AG04450 (cell line): ENCODE measurements at regions not wholly inside any gene's neighbourhood (a gene's known extent, or its start where the extent isn't known, plus 50 kb on each side); places are given as distances from the start of the nearest gene placed in this dataset.

Experiments
- CTCF ChIA-PET: fragments of 300-600, 350-600 bp; formaldehyde crosslinking; extraction: SDS; loops from one replicate; lab custom pipeline; 2022; ENCODE audit warnings: antibody characterized with exemption, inconsistent platforms; lab: Charles Lee
- POLR2A ChIA-PET: fragments of 350-600 bp; formaldehyde crosslinking; extraction: SDS; loops from one replicate; lab custom pipeline; 2021; ENCODE audit warnings: antibody characterized with exemption, inconsistent platforms; lab: Yijun Ruan, JAX
- DNase-seq: peaks from one replicate; pipeline ENCODE4 v3.0.0-alpha.2; 2011; ENCODE audit warnings: low read depth, low spot score
- H3K27ac ChIP-seq: one replicate; pipeline ENCODE4 v1.5.1; 2012; ENCODE audit warnings: low read depth, low read length, control low read depth
- H3K27me3 ChIP-seq: one replicate; pipeline ENCODE4 v1.6.0; 2012; ENCODE audit warnings: low read length; ENCODE audit not compliant: control insufficient read depth, insufficient read depth
- H3K4me3 ChIP-seq: 2 replicates; pipeline ENCODE4 v1.5.1; 2011; ENCODE audit warnings: mild to moderate bottlenecking, low read depth, low read length, control low read depth
- H3K9me3 ChIP-seq: 2 replicates; pipeline ENCODE4 v1.5.1; 2012; ENCODE audit warnings: low read length; ENCODE audit not compliant: control insufficient read depth, insufficient read depth
- CTCF ChIP-seq: IDR thresholded peaks from 2 replicates; pipeline ENCODE4 v1.5.1; 2011; ENCODE audit warnings: low read depth, low read length, control low read depth, inconsistent platforms

GRCh38 chr2:23148342-23148741, 236.6 kb upstream of the KLHL29 start:
- CTCF ChIA-PET = no interaction called here

DNA sequence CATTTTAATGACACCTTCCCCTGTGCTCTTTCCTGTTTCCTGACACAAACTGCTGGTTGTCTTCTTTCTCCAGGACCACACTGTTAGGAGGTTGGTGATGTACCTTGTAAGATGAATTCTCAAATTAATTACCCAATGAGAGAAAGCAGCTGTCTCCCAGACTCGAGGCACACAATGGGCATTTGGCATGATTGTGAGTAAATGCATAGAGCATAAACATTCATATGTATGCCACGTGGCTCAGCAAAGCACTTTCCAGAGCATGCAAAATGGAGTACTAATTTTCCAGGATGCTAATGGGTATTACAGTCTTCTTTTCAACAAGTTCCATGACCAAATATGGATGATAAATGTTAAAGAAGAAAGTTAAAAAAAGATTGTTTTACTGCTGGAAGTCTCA, 235.2 kb upstream of the KLHL29 start:
- TF ChIP-seq CTCF = no peak
- no peaks in the 10 kb centered on the region for H3K27me3 ChIP-seq
- H3K4me3 ChIP-seq = no peak overlapping the region
- ChIA-PET POLR2A (no interaction called here), CTCF (no interaction called here)
- no peak overlapping the region for H3K27ac ChIP-seq
- no peaks in the 10 kb centered on the region for H3K9me3 ChIP-seq
- no peak for DNase-seq

More at GRCh38 chr2:23148342-23148741, 236.6 kb upstream of the KLHL29 start:
- Histone ChIP-seq H3K27ac (no peak overlapping the region), H3K9me3 (no peaks in the 10 kb centered on the region), H3K4me3 (no peak overlapping the region), H3K27me3 (no peaks in the 10 kb centered on the region)
- no peak for TF ChIP-seq CTCF
- DNase-seq = no peak
- POLR2A ChIA-PET = no interaction called here

- ChIA-PET POLR2A (no interaction called here), CTCF (no interaction called here)
- DNase-seq = no peak
- H3K27ac ChIP-seq = no peak overlapping the region
- H3K4me3 ChIP-seq = no peak overlapping the region
- TF ChIP-seq CTCF = no peak
- no peaks in the 10 kb centered on the region for H3K27me3 ChIP-seq
- H3K9me3 ChIP-seq = no peaks in the 10 kb centered on the region
Observed at GRCh38 chr2:23153484-23153883, 231.5 kb upstream of the KLHL29 start.

DNA sequence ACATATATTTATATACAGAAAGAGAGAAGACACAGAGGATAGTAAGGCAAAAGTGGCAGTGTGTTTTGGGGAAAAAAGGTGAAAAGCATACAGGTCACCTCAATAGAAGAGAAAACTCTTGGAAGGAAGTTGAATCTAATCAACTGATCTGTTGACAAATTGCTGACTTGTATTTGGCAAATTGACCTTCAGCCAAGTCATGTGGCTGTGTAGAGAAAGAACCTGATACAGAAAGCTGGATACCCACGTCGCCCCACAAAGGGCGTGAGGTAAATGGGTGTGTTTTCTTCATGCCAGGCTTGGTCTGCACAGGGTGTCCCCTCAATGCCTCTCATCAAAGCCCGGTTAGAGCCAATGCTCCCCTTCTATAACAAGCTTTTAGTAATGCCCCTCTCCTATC, 230.0 kb upstream of the KLHL29 start:
- ChIA-PET CTCF (interaction anchor here (0.6 kb wide), 1 partner anchor 14 kb away, joined by 3 read pairs; no protein-coding TSS in a partner anchor), POLR2A (no interaction called here)
- no peaks in the 10 kb centered on the region for H3K9me3 ChIP-seq
- no peak overlapping the region for H3K4me3 ChIP-seq
- no peak for TF ChIP-seq CTCF
- H3K27ac ChIP-seq = no peak overlapping the region
- H3K27me3 ChIP-seq = no peaks in the 10 kb centered on the region
- DNase-seq = no peak

DNA sequence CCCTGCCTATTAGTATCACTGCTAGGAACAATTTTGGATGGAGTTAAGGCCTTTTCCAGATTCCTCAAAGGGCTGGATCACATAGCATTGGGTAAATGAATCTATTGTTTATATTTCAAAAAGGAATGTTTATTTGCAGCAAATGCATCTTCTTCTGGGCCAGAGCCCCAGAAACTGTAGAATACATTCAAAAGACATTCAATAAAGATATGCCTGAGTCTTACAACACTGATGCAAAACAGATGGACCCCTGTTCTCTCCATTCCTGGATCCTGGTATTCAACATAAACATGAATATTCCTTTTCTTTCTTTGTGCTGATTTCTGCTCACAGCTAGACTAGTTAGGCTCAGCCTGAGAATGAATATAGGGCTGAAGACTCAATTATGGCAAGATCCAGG, 227.2 kb upstream of the KLHL29 start:
- TF ChIP-seq CTCF = no peak
- H3K9me3 ChIP-seq = no peaks in the 10 kb centered on the region
- no peak for DNase-seq
- ChIA-PET CTCF (no interaction called here), POLR2A (no interaction called here)
- no peak overlapping the region for H3K4me3 ChIP-seq
- H3K27ac ChIP-seq = no peak overlapping the region
- H3K27me3 ChIP-seq = no peaks in the 10 kb centered on the region
